Mesodermal cell (in vitro differentiated cells): ENCODE measurements at regions not wholly inside any gene's neighbourhood (a gene's known extent, or its start where the extent isn't known, plus 50 kb on each side); places are given as distances from the start of the nearest gene placed in this dataset.
"Not testable (repeated sequence)": the region's sequence is repeated elsewhere in the genome, so short reads cannot be mapped to it uniquely, and the experiment has no call there.

Experiments
- H3K27ac ChIP-seq: 2 replicates; pipeline ENCODE4 v1.7.0; 2013; ENCODE audit warnings: mild to moderate bottlenecking, low read depth, low read length, moderate library complexity; ENCODE audit not compliant: severe bottlenecking
- H3K36me3 ChIP-seq: 2 replicates; pipeline ENCODE4 v1.7.1; 2013; ENCODE audit warnings: mild to moderate bottlenecking, low read length, moderate library complexity; ENCODE audit not compliant: control insufficient read depth, insufficient read depth
- H3K4me1 ChIP-seq: one replicate; pipeline ENCODE4 v1.7.1; 2013; ENCODE audit warnings: mild to moderate bottlenecking, low read length; ENCODE audit not compliant: insufficient read depth, control insufficient read depth, poor library complexity, severe bottlenecking
- H3K4me3 ChIP-seq: 2 replicates; pipeline ENCODE4 v1.7.0; 2013; ENCODE audit warnings: low read length, control low read depth, mild to moderate bottlenecking; ENCODE audit not compliant: insufficient read depth, poor library complexity, severe bottlenecking; ENCODE audit errors: extremely low read depth
- H3K9me3 ChIP-seq: 2 replicates; pipeline ENCODE4 v1.7.1; 2013; ENCODE audit warnings: mild to moderate bottlenecking, low read length, moderate library complexity; ENCODE audit not compliant: control insufficient read depth
- WGBS, 2 experiments: methylation state at CpG; one replicate each; pipeline ENCODE4 v1.1.5; 2013; ENCODE audit warnings: missing lambda C conversion rate in 2 of 2; ENCODE audit not compliant: insufficient coverage in 2 of 2; 5-methylcytosine and 5-hydroxymethylcytosine counted together

- peak overlapping the region; percentile 30 for H3K4me3 ChIP-seq
- H3K9me3 ChIP-seq, H3K4me1 ChIP-seq, H3K36me3 ChIP-seq, H3K27ac ChIP-seq: not testable (repeated sequence)
- WGBS, 2 experiments, result 0% methylated on average over 11 to 18 of the region's 62 CpGs
Observed at GRCh38 chr1:143905214-143906179, 66.3 kb downstream of the FAM72C start.

GRCh38 chr1:143904622-143904979 is 67.2 kb downstream of the FAM72C start:
- not testable (repeated sequence) for H3K36me3 ChIP-seq, H3K4me1 ChIP-seq, H3K27ac ChIP-seq, H3K9me3 ChIP-seq
- peak overlapping the region; percentile 26 for H3K4me3 ChIP-seq
- WGBS, 2 experiments, result no CpG with 5 or more reads among the region's 12 CpGs

DNA sequence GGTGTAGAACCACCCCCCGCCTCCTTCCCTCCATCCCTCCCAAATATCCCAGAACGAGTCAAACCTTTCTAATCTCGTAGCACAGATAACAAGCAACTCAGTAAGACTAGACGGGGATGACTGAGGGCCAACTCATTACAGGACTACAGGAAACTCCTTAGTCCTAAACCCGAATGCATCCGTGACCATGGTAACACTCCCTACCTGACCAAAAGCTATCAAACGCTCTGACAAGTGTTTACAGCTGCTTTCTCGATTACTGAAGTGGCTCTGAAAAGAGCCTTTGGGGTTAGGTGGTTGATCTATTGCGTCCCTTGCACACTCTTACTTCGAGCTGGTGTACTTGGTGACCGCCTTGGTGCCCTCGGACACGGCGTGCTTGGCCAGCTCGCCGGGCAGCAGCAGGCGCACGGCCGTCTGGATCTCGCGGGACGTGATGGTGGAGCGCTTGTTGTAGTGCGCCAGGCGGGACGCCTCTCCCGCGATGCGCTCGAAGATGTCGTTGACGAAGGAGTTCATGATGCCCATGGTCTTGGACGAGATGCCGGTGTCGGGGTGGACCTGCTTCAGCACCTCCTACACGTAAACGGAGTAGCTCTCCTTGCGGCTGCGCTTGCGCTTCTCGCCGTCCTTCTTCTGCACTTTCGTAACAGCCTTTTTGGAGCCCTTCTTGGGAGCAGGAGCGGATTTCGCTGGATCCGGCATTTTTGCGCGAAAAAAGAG is 67.7 kb downstream of the FAM72C start:
- peak overlapping the region; percentile 26 for H3K4me3 ChIP-seq

GRCh38 chr1:143896377-143896776 is 75.4 kb downstream of the FAM72C start:
- not testable (repeated sequence) for H3K4me3 ChIP-seq, H3K36me3 ChIP-seq, H3K4me1 ChIP-seq, H3K27ac ChIP-seq, H3K9me3 ChIP-seq
- no CpG with 5 or more reads among the region's 1 CpG for WGBS, 2 experiments

More for the DNA sequence above, 67.7 kb downstream of the FAM72C start:
- not testable (repeated sequence) for H3K27ac ChIP-seq, H3K36me3 ChIP-seq, H3K9me3 ChIP-seq, H3K4me1 ChIP-seq
- 20 to 21% methylated on average over 5 to 9 of the region's 48 CpGs for WGBS, 2 experiments

DNA sequence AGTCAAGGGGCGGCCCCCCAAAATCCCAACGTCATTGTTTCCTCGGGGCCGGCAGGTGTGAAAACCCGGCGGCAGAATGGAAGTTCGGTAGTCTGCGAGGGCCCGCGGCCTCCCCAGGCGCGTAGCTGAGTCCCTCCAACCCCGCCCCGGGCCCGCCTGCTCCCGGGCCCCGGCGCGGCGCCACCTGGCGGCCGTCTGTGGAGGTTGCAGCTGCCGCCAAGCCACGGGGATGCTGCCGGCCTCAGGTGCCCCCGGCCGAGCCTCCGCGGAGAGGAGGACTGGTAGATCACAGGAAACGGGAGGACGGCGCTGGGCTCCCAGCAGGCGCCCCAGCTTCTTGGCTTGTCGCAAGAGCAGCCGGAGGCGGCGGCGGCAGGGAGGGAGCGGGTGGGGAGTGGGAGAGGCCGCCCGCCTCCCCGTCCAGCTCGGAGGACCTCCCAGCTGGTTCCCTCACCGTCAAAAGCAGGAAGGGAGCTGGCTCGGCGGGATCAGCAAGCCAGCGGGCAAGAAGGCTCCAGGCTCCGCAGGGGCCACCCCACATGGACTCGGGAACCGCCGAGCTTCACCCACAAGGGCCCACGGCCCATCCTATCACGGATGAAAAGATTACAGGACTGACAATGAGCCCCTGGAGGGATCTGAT is 86.7 kb downstream of the FAM72C start:
- no CpG with 5 or more reads among the region's 53 CpGs for WGBS, 2 experiments

GRCh38 chr1:143884532-143884931 is 87.3 kb downstream of the FAM72C start:
- H3K36me3 ChIP-seq, H3K27ac ChIP-seq, H3K9me3 ChIP-seq, H3K4me1 ChIP-seq: not testable (repeated sequence)
- WGBS, 2 experiments, result 2 to 10% methylated on average over 2 to 13 of the region's 38 CpGs
- peak overlapping the region; percentile 21 for H3K4me3 ChIP-seq

More for the DNA sequence above, 86.7 kb downstream of the FAM72C start:
- H3K9me3 ChIP-seq, H3K4me1 ChIP-seq, H3K27ac ChIP-seq, H3K36me3 ChIP-seq: not testable (repeated sequence)
- H3K4me3 ChIP-seq, result peak overlapping the region; percentile 21

GRCh38 chr1:143879757-143880536 is 91.8 kb downstream of the FAM72C start:
- H3K4me3 ChIP-seq, H3K36me3 ChIP-seq, H3K9me3 ChIP-seq, H3K27ac ChIP-seq, H3K4me1 ChIP-seq: not testable (repeated sequence)
- WGBS, 2 experiments, result no CpG with 5 or more reads among the region's 4 CpGs

DNA sequence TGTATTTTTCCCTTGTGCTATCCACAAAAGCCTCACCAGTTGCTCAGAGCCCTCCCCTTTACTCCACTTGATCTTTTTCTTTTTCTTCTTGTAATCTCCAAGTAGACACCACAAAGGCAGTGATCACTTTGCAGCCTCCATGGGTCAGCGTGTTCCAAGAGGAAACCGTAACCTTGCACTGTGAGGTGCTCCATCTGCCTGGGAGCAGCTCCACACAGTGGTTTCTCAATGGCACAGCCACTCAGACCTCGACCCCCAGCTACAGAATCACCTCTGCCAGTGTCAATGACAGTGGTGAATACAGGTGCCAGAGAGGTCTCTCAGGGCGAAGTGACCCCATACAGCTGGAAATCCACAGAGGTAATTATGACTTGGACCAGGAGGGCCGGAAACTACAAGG is 95.8 kb downstream of the FAM72C start:
- H3K27ac ChIP-seq, H3K4me1 ChIP-seq, H3K9me3 ChIP-seq, H3K36me3 ChIP-seq, H3K4me3 ChIP-seq: not testable (repeated sequence)
- WGBS, 2 experiments, result no CpG with 5 or more reads among the region's 5 CpGs

- no CpG with 5 or more reads among the region's 2 CpGs for WGBS, 2 experiments
- H3K27ac ChIP-seq, H3K4me1 ChIP-seq, H3K9me3 ChIP-seq, H3K36me3 ChIP-seq, H3K4me3 ChIP-seq: not testable (repeated sequence)
Observed at GRCh38 chr1:143874625-143875024, 97.2 kb downstream of the FAM72C start.

GRCh38 chr1:143873650-143874049 is 98.1 kb downstream of the FAM72C start:
- H3K9me3 ChIP-seq, H3K4me1 ChIP-seq, H3K4me3 ChIP-seq, H3K36me3 ChIP-seq, H3K27ac ChIP-seq: not testable (repeated sequence)
- WGBS, 2 experiments, result no CpG with 5 or more reads among the region's 5 CpGs
